Esophagus squamous epithelium (tissue), 5 donors: ENCODE measurements at regions not wholly inside any gene's neighbourhood (a gene's known extent, or its start where the extent isn't known, plus 50 kb on each side); places are given as distances from the start of the nearest gene placed in this dataset.

Source experiments
- DNase-seq: peaks from one replicate; lab custom pipeline; 2025; lab: John Stamatoyannopoulos, UW
- H3K27ac ChIP-seq, 4 donors: fragments of 200-600 bp; sonication (generic); one replicate each; pipeline ENCODE4 v1.5.1; 2016 to 2019; ENCODE audit warnings: mild to moderate bottlenecking in 1 of 4
- H3K27me3 ChIP-seq, 4 donors: fragments of 200-600 bp; sonication (generic); 1 replicate in 3 of 4; 2 replicates in 1 of 4; pipeline versions ENCODE4 v1.5.1 to v1.6.0; 2017 to 2021; ENCODE audit warnings: antibody characterized with exemption in 1 of 4
- H3K36me3 ChIP-seq, 3 donors: fragments of 200-600 bp; sonication (generic); one replicate each; pipeline ENCODE4 v1.5.1; 2016 to 2019
- H3K4me1 ChIP-seq, 3 donors: fragments of 200-600 bp; sonication (generic); one replicate each; pipeline ENCODE4 v1.5.1; 2017 to 2019
- H3K4me3 ChIP-seq, 4 donors: fragments of 200-600 bp; sonication (generic); 1 replicate in 3 of 4; 2 replicates in 1 of 4; pipeline ENCODE4 v1.5.1; 2016 to 2019; ENCODE audit warnings: mild to moderate bottlenecking in 2 of 4, moderate library complexity in 1 of 4
- H3K9me3 ChIP-seq, 3 donors: fragments of 200-600 bp; sonication (generic); one replicate each; pipeline ENCODE4 v1.5.1; 2016 to 2019
- CTCF ChIP-seq, 6 experiments: fragments of 450-650 bp in 4 of 6; fragments of 200-600 bp in 2 of 6; sonication (generic) in 2 of 6; IDR thresholded peaks; one replicate each; pipeline ENCODE4 v1.5.1; 2016 to 2019; ENCODE audit warnings: antibody characterized with exemption in 6 of 6, mild to moderate bottlenecking in 4 of 6, moderate library complexity in 4 of 6
- POLR2A ChIP-seq, 4 donors: fragments of 450-650 bp; IDR thresholded peaks; one replicate each; pipeline ENCODE4 v1.6.1; 2017; ENCODE audit warnings: antibody characterized with exemption in 4 of 4, mild to moderate bottlenecking in 4 of 4, moderate library complexity in 3 of 4
- WGBS, 2 donors: methylation state at CpG; one replicate each; pipeline ENCODE4 v1.1.5; 2018; 5-methylcytosine and 5-hydroxymethylcytosine counted together
- intact Hi-C: fragments of 100-400 bp; cut with DNase I; formaldehyde crosslinking; loops from one replicate; pipeline ENCODE4 v1.15.0; 2022
- donor health status: DM: yes; HTN: yes; CAD: no.

GRCh38 chr3:132972333-132972732, 65.9 kb upstream of the TMEM108 start:
- Histone ChIP-seq H3K27ac (no peak overlapping the region), H3K36me3 (no peaks in the 10 kb centered on the region), H3K4me3 (no peak overlapping the region), H3K27me3 (no peaks in the 10 kb centered on the region), H3K4me1 (no peaks in the 10 kb centered on the region), H3K9me3 (no peaks in the 10 kb centered on the region)
- TF ChIP-seq CTCF (IDR thresholded peaks at IDR 0.05) (no peak), POLR2A (IDR thresholded peaks at IDR 0.05) (no peak)
- no peak for DNase-seq
- intact Hi-C loops: no loop called here

GRCh38 chr3:132966374-132966773, 71.8 kb upstream of the TMEM108 start:
- Histone ChIP-seq H3K36me3 (no peaks in the 10 kb centered on the region), H3K4me1 (no peaks in the 10 kb centered on the region), H3K27me3 (no peaks in the 10 kb centered on the region), H3K4me3 (no peak overlapping the region), H3K27ac (no peak overlapping the region), H3K9me3 (no peaks in the 10 kb centered on the region)
- no peak for DNase-seq
- intact Hi-C loops: no loop called here
- TF ChIP-seq POLR2A (IDR thresholded peaks at IDR 0.05) (no peak), CTCF (IDR thresholded peaks at IDR 0.05) (no peak)
- 28 to 61% methylated on average over 2 of the region's 2 CpGs for WGBS, 2 donors

- TF ChIP-seq POLR2A (IDR thresholded peaks at IDR 0.05) (no peak), CTCF (IDR thresholded peaks at IDR 0.05) (no peak)
- intact Hi-C loops: no loop called here
- H3K9me3 ChIP-seq: no peaks in the 10 kb centered on the region
- DNase-seq: no peak
- H3K27me3 ChIP-seq: no peaks in the 10 kb centered on the region
- no peak overlapping the region for H3K4me3 ChIP-seq
- no peaks in the 10 kb centered on the region for H3K4me1 ChIP-seq
- H3K27ac ChIP-seq: no peak overlapping the region
- WGBS, 2 donors: 32 to 54% methylated on average over 3 of the region's 3 CpGs
- H3K36me3 ChIP-seq: no peaks in the 10 kb centered on the region
Measured at GRCh38 chr3:132964266-132964665, 73.9 kb upstream of the TMEM108 start.

- Histone ChIP-seq H3K4me1 (no peaks in the 10 kb centered on the region), H3K27ac (no peak overlapping the region), H3K36me3 (no peaks in the 10 kb centered on the region), H3K4me3 (no peak overlapping the region), H3K27me3 (no peaks in the 10 kb centered on the region), H3K9me3 (no peaks in the 10 kb centered on the region)
- TF ChIP-seq CTCF (IDR thresholded peaks at IDR 0.05): no peak
- no peak for TF ChIP-seq POLR2A (IDR thresholded peaks at IDR 0.05)
- WGBS, 2 donors: 30 to 44% methylated on average over 2 of the region's 2 CpGs
- no peak for DNase-seq
- intact Hi-C loops: no loop called here
Measured at GRCh38 chr3:132963786-132964185, 74.4 kb upstream of the TMEM108 start.

- TF ChIP-seq CTCF (IDR thresholded peaks at IDR 0.05) (no peak), POLR2A (IDR thresholded peaks at IDR 0.05) (no peak)
- H3K4me1 ChIP-seq: no peaks in the 10 kb centered on the region
- H3K9me3 ChIP-seq: no peaks in the 10 kb centered on the region
- no peak overlapping the region for H3K4me3 ChIP-seq
- no peaks in the 10 kb centered on the region for H3K36me3 ChIP-seq
- H3K27me3 ChIP-seq: no peaks in the 10 kb centered on the region
- intact Hi-C loops: no loop called here
- WGBS, 2 donors: 78 to 83% methylated on average over 1 of the region's 1 CpG
- H3K27ac ChIP-seq: no peak overlapping the region
- no peak for DNase-seq
Measured at GRCh38 chr3:132961991-132962390, 76.2 kb upstream of the TMEM108 start.
